Gastroesophageal sphincter (tissue), 4 donors: ENCODE measurements at regions not wholly inside any gene's neighbourhood (a gene's known extent, or its start where the extent isn't known, plus 50 kb on each side); places are given as distances from the start of the nearest gene placed in this dataset.

Source experiments
- ATAC-seq: fragments of 150-250 bp; one replicate; pipeline ENCODE4 v1.9.1; 2016; ENCODE audit warnings: mild to moderate bottlenecking, moderate library complexity
- H3K27ac ChIP-seq, 4 donors: fragments of 200-600 bp; sonication (generic) in 3 of 4; 1 replicate in 3 of 4; 2 replicates in 1 of 4; pipeline ENCODE4 v1.5.1; 2016 to 2019
- H3K27me3 ChIP-seq: fragments of 200-600 bp; sonication (generic); one replicate; pipeline ENCODE4 v1.5.1; 2019
- H3K36me3 ChIP-seq, 2 donors: fragments of 200-600 bp; sonication (generic); one replicate each; pipeline ENCODE4 v1.5.1; 2019; ENCODE audit warnings: control low read depth in 1 of 2
- H3K4me1 ChIP-seq, 3 donors: fragments of 200-600 bp; sonication (generic); 1 replicate in 2 of 3; 2 replicates in 1 of 3; pipeline ENCODE4 v1.5.1; 2016 to 2019; ENCODE audit warnings: control low read depth in 2 of 3
- H3K4me3 ChIP-seq, 2 donors: fragments of 200-600 bp; sonication (generic); one replicate each; pipeline ENCODE4 v1.5.1; 2019; ENCODE audit warnings: mild to moderate bottlenecking in 1 of 2, moderate library complexity in 1 of 2
- H3K9me3 ChIP-seq, 3 donors: fragments of 200-600 bp; sonication (generic); one replicate each; pipeline ENCODE4 v1.5.1; 2017 to 2019; ENCODE audit warnings: control low read depth in 2 of 3
- CTCF ChIP-seq, 4 experiments: fragments of 200-600 bp in 2 of 4; fragments of 450-650 bp in 2 of 4; sonication (generic) in 1 of 4; IDR thresholded peaks; one replicate each; pipeline ENCODE4 v1.5.1; 2017 to 2019; ENCODE audit warnings: antibody characterized with exemption in 4 of 4, mild to moderate bottlenecking in 2 of 4, moderate library complexity in 2 of 4
- EP300 ChIP-seq: sonication (generic); formaldehyde crosslinking; IDR thresholded peaks from one replicate; pipeline ENCODE4 v1.6.1; 2017; ENCODE audit warnings: antibody characterized with exemption, mild to moderate bottlenecking
- POLR2A ChIP-seq, 2 donors: fragments of 450-650 bp; IDR thresholded peaks; one replicate each; pipeline ENCODE4 v1.6.1; 2017; ENCODE audit warnings: antibody characterized with exemption in 2 of 2, mild to moderate bottlenecking in 2 of 2, moderate library complexity in 1 of 2
- POLR2AphosphoS5 ChIP-seq: sonication (generic); formaldehyde crosslinking; IDR thresholded peaks from one replicate; pipeline ENCODE4 v1.6.1; 2017; ENCODE audit warnings: antibody characterized with exemption
- WGBS, 2 donors: methylation state at CpG; one replicate each; pipeline ENCODE4 v1.1.5; 2018; ENCODE audit warnings: low coverage in 1 of 2; 5-methylcytosine and 5-hydroxymethylcytosine counted together

- no peak for ATAC-seq
- no peaks in the 10 kb centered on the region for H3K36me3 ChIP-seq
- no peak overlapping the region for H3K4me3 ChIP-seq
- 57 to 89% methylated on average over 3 to 4 of the region's 5 CpGs for WGBS, 2 donors
- H3K4me1 ChIP-seq: no peaks in the 10 kb centered on the region
- no peaks in the 10 kb centered on the region for H3K9me3 ChIP-seq
- no peak overlapping the region for H3K27ac ChIP-seq
- H3K27me3 ChIP-seq: no peaks in the 10 kb centered on the region
- TF ChIP-seq CTCF (IDR thresholded peaks at IDR 0.05) (no peak), POLR2AphosphoS5 (no peak), EP300 (no peak), POLR2A (IDR thresholded peaks at IDR 0.05) (no peak)
Measured at GRCh38 chr1:115233598-115233997, 104.5 kb downstream of the NGF start.

DNA sequence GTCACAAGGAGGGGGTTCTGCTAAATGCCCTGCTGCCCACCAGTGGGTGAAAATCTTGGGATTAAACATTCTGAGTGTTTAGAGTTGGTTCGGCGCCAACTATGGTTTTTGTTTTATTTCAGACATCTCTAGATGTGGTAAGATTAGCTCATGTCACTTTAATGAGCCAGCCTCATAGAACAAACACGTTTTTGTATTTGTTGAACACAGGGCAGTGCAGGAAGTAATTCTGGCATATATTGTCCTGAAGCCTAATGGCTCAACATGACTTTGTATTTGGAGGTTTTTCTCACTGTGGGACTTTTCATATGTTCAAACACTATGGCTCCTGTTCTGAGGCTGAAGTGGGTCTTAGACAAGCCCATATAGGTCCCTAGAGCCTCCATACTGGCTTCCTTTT is 107.8 kb downstream of the NGF start:
- TF ChIP-seq CTCF (IDR thresholded peaks at IDR 0.05) (no peak), EP300 (no peak)
- WGBS, 2 donors: 31 to 57% methylated on average over 3 of the region's 3 CpGs
- H3K27me3 ChIP-seq: no peaks in the 10 kb centered on the region
- H3K9me3 ChIP-seq: no peaks in the 10 kb centered on the region
- no peaks in the 10 kb centered on the region for H3K36me3 ChIP-seq
- no peak overlapping the region for H3K4me3 ChIP-seq
- no peak for ATAC-seq
- no peak overlapping the region for H3K27ac ChIP-seq
- H3K4me1 ChIP-seq: no peaks in the 10 kb centered on the region

DNA sequence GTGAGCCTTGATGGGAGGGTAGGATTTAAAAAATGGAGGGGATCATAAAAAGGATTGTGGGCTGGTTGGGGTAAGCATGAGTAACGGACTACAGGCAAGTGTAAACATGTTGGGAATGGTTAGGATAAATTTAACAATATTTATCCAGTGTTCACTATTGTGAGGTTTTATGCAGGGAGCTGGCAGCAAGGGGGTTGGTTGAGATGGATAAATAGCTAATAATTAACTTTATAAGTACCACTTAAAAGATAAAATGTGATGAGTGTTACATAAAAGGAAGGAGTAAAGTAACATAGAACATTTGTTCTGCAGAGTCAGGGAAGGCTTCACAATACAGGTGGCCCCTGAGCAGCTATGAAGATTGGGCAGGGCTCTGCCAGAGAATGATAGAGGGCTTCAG is 109.0 kb downstream of the NGF start:
- no peak for ATAC-seq
- H3K4me1 ChIP-seq: no peaks in the 10 kb centered on the region
- no peak overlapping the region for H3K4me3 ChIP-seq
- no peak for TF ChIP-seq CTCF (IDR thresholded peaks at IDR 0.05)
- no peak for TF ChIP-seq POLR2AphosphoS5
- no peak for TF ChIP-seq POLR2A (IDR thresholded peaks at IDR 0.05)
- no peak for TF ChIP-seq EP300
- no peaks in the 10 kb centered on the region for H3K27me3 ChIP-seq
- WGBS, 2 donors: 88 to 92% methylated on average over 1 of the region's 1 CpG
- no peak overlapping the region for H3K27ac ChIP-seq
- no peaks in the 10 kb centered on the region for H3K36me3 ChIP-seq
- no peaks in the 10 kb centered on the region for H3K9me3 ChIP-seq

DNA sequence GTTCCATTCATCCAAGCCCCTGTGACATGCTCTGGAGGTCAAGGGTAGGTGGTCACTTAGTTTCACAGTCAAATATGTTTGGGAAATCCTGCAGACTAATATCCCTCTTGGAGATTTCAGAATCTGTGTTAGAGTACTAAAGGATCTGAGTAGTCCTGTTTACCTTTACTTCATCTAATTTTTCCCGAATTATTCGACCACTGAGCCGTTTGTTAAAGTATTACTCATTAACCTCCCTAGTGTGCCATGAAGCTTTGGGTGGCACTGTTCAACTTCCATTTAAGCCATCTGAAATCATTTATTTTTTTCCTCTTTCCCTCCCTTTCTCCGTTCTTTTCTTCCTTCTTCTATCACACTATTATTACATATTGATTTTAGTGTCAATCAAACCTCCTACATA is 109.9 kb downstream of the NGF start:
- no peaks in the 10 kb centered on the region for H3K27me3 ChIP-seq
- no peak for ATAC-seq
- no peaks in the 10 kb centered on the region for H3K4me1 ChIP-seq
- no peaks in the 10 kb centered on the region for H3K36me3 ChIP-seq
- H3K4me3 ChIP-seq: no peak overlapping the region
- no peaks in the 10 kb centered on the region for H3K9me3 ChIP-seq
- H3K27ac ChIP-seq: no peak overlapping the region
- TF ChIP-seq POLR2A (IDR thresholded peaks at IDR 0.05): no peak
- no peak for TF ChIP-seq POLR2AphosphoS5
- WGBS, 2 donors: 90 to 96% methylated on average over 4 of the region's 4 CpGs

GRCh38 chr1:115227346-115228082 is 110.5 kb downstream of the NGF start:
- Histone ChIP-seq H3K4me1 (no peaks in the 10 kb centered on the region), H3K9me3 (no peaks in the 10 kb centered on the region), H3K36me3 (no peaks in the 10 kb centered on the region), H3K4me3 (no peak overlapping the region), H3K27ac (no peak overlapping the region), H3K27me3 (no peaks in the 10 kb centered on the region)
- TF ChIP-seq EP300: no peak
- no peak for TF ChIP-seq POLR2A (IDR thresholded peaks at IDR 0.05)
- no peak for TF ChIP-seq CTCF (IDR thresholded peaks at IDR 0.05)
- TF ChIP-seq POLR2AphosphoS5: no peak
- no peak for ATAC-seq
- 83% methylated on average over 7 to 8 of the region's 8 CpGs for WGBS, 2 donors
